GM18951 (cell line): ENCODE measurements at regions not wholly inside any gene's neighbourhood (a gene's known extent, or its start where the extent isn't known, plus 50 kb on each side); places are given as distances from the start of the nearest gene placed in this dataset.

Experiments used
- POLR2A ChIP-seq: IDR thresholded peaks from 4 replicates; pipeline ENCODE4 v1.6.1; 2011; ENCODE audit warnings: mild to moderate bottlenecking; ENCODE audit not compliant: insufficient read length, insufficient read depth; ENCODE audit errors: extremely low read depth
- in situ Hi-C: fragments of 300-500 bp; cut with MboI; formaldehyde crosslinking; loops from one replicate; pipeline ENCODE4 v1.12.0; 2022; ENCODE audit warnings: low sequenced_read_pairs, mixed read lengths, inconsistent platforms; ENCODE audit not compliant: unreplicated experiment

DNA sequence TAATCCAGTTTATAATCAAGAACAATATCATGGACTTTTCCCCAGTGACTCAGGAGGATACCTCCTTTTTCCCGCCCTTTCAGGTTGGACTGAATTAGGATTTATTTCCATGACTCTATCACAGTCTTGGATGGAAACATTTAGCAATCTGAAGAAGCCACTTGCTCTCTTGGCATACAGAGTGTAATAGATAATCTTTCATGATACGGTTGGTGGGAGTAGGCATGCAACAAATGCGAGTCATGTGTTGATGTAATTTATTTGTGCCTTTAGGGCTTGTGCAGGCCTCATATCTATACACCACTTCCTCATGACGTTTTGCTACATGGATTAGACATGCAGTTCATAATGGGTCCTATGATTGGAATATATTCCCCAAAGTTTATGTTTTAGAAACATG lies 54.2 kb upstream of the MCTP2 start:
- in situ Hi-C loops: no loop called here
- TF ChIP-seq POLR2A: no peak

DNA sequence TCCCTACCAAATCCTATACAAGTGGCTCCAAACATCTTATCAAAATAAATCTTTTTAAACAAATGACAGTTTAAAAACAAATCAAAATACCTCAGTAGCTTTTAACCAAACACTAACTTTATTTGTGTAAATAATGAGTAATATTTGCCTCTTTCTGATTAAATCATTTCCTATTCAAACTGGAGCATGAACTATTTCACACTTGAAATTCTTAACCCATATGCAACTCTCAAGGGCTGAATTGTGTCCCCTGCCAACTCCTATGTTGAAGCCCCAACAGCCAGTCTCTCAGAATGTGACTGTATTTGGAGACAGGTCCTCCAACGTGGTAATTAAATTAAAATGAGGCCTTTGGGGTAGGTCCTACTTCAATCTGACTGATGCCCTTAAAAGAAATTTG lies 55.9 kb upstream of the MCTP2 start:
- in situ Hi-C loops: no loop called here
- no peak for TF ChIP-seq POLR2A

DNA sequence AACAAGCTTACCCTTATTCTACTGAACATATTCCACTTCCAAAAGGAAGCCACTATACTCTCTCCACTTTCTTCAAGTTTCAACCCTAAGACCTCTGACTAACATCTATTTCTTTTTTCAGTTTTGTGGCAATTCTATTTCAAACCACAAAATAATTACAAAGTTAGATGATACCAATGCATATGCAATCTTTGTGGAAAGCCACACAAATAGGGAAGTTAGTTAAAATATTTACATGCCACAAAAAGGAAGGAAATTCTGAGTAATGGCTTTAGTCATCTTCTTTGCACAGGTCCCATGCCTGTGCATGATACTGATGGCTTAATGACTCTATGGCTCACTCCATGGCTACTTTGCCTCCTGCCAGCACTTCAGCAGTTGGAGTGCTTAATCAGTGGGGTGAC lies 57.0 kb upstream of the MCTP2 start:
- in situ Hi-C loops: loop anchor here (25.0 kb wide), 1 partner anchor 313 kb away; no protein-coding TSS in a partner anchor
- no peak for TF ChIP-seq POLR2A

DNA sequence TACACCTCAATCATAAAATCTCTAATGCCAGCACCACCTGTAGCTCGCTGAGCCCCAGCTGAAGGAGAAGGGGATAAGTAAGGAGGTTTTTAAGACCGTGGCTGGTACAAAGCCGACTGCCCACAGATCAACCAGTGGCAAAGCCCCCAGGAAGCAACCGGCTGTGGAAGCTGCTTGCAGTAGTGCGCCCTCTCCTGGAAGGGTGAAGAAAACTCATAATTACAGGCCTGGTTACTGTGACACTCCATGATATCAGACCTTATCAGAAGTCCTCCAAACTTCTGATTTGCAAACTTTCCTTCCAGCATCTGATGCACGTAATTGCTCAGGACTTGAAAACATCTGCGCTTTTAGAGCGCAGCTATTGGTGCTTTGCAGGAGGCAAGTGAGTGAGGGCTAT lies 63.1 kb upstream of the MCTP2 start:
- TF ChIP-seq POLR2A: no peak

DNA sequence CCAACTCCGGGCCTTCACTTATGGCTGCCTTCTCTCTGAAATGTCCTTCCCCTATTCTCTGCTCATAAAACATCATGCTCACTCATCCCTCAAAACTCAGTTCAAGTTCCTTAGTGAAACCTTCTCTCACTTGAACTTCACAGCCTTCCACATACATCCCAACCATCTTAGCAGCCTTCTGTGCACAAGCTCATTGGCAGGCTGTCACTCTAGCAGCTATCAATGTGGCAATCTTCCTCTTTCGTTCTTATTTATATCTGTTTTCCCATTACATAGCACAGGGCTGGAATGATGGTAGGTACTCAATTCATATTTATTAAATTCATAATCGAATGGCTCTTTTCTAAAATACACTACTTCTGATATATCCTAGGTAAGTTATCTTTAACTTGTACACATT lies 66.4 kb upstream of the MCTP2 start:
- no peak for TF ChIP-seq POLR2A
- in situ Hi-C loops: loop anchor here (5.0 to 25.0 kb wide), 2 partner anchors 157 to 322 kb away; no protein-coding TSS in a partner anchor

More for the DNA sequence above, 63.1 kb upstream of the MCTP2 start:
- in situ Hi-C loops: loop anchor here (25.0 kb wide), 1 partner anchor 319 kb away; no protein-coding TSS in a partner anchor

DNA sequence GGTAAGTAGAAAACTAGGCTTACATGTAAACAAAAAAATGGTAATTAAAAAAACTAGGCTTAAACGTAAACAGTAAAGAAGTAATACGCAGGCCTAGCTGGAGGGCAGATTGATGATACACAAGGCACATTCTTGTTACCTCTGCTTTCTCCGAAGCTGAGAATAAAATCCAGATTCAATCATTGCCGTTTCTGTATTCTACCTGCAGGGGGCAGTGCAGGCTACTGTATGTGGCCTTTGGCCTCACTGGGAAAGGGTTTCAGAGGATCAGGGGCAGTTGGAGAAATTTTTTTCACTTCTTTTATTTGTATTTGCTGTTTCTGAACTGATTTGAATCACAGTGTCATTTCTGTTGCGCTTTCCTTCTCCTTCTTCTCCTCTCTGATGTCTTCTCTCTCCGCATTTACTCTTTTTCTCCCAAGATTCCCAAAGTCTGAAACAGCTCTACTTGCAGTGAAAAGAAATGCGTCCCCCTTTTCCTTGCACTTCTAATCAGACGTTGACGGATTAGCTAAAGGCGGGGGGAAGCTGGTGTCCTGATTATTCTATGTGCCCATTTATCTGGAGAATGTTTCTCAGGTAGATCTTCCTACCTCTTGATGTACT lies 67.1 kb upstream of the MCTP2 start:
- no peak for TF ChIP-seq POLR2A
- in situ Hi-C loops: loop anchor here (5.0 to 25.0 kb wide), 2 partner anchors 158 to 323 kb away; no protein-coding TSS in a partner anchor

DNA sequence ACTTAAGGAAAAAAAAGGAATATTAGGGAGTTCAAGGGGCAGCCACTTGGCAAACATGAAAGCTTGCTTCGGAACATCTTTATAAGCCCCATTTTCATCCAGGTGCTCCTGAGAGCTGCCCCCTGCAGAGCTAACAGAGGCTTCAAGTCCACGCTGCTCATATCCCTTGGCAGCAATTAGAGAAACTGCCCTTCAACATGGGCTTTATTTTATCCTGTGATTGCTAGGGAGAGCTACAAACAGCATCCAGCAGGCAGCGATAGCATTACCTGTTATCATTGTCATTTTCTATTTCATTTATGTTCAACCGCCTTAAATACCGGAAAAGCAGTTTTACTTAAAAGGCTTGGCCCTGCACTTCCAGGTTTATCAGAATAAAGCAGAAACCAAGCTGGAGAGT lies 68.4 kb upstream of the MCTP2 start:
- in situ Hi-C loops: loop anchor here (5.0 to 25.0 kb wide), 2 partner anchors 159 to 324 kb away; no protein-coding TSS in a partner anchor

DNA sequence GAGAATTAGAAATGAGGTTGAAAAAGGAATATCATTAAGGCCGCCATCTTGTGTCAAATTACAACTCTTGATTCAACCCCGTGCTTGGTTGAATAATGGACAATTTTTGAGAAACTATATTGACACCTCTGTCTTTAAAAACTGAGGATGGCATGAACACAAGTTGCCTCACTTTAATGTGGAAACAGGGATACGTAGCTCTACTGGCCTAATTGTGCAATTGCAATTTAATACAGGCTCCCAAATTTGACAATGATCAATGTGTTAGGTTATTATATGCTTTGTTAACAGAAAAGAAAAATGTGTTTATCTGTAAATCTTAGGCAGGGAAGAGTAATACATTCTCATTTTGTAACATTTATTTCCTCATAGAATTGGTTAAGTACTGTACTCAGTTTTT lies 77.1 kb upstream of the MCTP2 start:
- no peak for TF ChIP-seq POLR2A
- in situ Hi-C loops: loop anchor here (25.0 kb wide), 1 partner anchor 333 kb away; no protein-coding TSS in a partner anchor

More for the DNA sequence above, 68.4 kb upstream of the MCTP2 start:
- no peak for TF ChIP-seq POLR2A

DNA sequence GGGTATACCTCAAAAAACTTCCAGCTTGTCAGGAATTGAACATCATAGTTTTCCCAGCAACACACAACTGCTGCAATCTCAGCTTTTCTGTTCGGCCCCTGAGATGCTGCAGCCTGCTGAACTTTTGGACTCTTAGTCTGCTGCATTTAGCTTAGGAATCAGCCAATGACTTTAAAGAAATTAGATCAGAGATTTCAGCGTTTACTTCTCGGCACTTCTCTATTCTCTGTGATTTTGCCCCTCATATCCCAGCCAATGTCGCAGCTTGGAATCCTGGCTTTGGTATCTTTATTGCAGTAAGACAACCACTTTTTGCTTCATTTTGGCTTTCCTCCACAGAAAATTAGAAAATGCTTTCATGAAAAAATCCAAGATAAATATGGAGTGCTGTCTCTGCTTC lies 86.3 kb upstream of the MCTP2 start:
- no peak for TF ChIP-seq POLR2A
- in situ Hi-C loops: no loop called here

DNA sequence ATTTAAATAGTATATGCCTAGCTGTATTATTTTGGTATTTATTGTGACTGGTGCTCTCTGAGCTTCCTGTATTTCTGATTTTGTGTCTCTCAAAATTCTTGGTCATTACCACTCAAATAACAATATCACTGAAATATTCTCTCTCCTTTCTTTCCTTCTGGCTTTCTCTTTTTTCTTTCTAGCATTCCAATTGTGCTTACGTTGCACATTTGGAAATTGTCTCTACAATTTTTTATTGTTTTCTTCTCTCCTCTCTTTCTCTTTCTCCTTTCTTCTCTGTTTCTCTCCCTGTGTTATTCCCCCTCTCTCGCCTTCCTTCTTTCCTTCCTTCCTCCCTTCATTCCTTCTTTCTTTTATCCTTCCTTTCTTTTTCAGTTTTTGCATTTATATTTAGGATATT lies 89.6 kb upstream of the MCTP2 start:
- in situ Hi-C loops: no loop called here
- no peak for TF ChIP-seq POLR2A

DNA sequence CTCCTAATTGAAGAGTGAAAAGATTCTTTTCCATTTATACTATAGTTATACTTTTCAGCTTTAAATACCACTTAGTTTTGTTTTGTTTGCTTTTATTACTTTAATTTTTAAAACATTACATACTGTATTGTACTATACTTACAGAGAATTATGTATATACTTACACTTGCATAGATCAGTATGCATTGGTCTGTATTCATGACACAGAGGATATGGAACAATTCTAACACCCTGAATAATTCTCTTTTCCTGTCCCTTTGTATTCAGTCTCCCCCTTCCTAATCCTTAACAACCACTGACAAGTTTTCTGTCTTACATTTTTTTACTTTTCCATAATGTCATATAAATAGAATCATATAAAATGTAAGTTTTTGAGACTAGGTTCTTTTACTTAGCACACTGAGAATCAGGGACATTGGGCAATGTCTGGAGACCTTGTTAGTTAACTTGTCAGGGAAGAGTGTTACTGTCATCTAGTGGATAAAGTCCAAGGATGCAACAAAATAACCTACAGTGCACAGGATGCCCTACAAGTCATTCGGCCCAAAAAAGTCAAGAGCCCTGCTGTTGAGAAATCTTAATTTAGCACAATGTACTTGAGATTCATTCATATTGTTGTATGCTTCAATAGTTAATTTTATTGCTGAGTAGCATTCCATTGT lies 95.7 kb upstream of the MCTP2 start:
- in situ Hi-C loops: no loop called here
- no peak for TF ChIP-seq POLR2A

DNA sequence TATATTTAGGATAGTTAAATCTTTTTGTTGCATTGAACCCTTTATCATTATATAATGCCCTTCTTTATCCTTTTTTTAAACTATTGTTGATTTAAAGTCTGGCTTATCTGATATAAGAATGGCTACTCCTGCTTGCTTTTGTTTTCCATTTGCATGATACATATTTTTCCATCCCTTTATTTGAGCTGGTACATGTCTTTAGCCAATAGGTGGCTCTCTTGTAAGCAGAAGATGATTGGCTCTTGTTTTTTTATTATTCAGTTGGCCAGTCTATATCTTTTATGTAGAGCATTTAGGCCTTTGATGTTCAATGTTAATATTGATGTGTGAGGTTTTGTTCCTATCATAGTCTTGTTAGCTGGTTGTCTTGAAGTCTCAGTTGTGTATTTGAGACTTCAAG lies 99.5 kb upstream of the MCTP2 start:
- in situ Hi-C loops: no loop called here

DNA sequence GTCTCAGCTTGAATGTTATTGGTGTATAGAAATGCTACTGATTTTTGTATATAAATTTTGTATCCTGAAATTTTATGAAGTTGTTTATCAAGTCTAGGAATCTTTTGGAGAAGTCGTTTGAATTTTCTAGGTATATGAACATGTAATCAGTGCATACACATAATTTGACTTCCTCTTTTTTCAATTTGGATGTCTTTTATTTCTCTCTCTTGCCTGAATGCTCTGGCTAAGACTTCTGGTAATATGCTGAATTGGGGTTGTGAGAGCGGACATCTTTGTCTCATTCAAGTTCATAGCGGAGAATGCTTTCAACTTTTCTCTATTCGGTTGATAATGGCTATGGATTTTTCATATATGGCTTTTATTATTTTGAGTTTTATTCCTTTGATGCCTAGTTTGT lies 100.9 kb upstream of the MCTP2 start:
- in situ Hi-C loops: no loop called here
- no peak for TF ChIP-seq POLR2A

More for the DNA sequence above, 99.5 kb upstream of the MCTP2 start:
- no peak for TF ChIP-seq POLR2A

DNA sequence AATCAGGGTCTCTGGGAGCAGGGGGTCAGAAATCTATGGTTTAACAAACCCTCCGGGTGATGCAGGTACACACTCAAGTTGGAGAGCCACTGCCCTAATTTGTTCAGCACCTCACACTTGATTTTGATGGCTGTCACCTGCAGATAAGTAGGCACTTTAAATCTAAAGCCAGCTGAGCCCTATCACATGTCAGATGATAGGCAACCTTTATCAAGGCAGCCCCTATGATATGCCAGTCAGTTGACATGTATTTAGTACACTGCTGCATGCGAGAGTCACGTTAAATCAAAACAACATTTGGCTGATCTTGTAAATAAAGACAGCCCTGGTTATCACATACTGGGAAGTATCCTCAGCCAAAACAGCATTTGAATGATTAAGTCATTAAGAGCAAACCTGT lies 104.4 kb upstream of the MCTP2 start:
- TF ChIP-seq POLR2A: no peak
- in situ Hi-C loops: no loop called here
